DMS153 treated with DMSO at 0.1 percent for 48 hours (cell line): ENCODE measurements at regions not wholly inside any gene's neighbourhood (a gene's known extent, or its start where the extent isn't known, plus 50 kb on each side); places are given as distances from the start of the nearest gene placed in this dataset.

Source experiments
- DNase-seq: peaks from one replicate; lab custom pipeline; 2025; ENCODE audit not compliant: unreplicated experiment; lab: John Stamatoyannopoulos, UW

DNA sequence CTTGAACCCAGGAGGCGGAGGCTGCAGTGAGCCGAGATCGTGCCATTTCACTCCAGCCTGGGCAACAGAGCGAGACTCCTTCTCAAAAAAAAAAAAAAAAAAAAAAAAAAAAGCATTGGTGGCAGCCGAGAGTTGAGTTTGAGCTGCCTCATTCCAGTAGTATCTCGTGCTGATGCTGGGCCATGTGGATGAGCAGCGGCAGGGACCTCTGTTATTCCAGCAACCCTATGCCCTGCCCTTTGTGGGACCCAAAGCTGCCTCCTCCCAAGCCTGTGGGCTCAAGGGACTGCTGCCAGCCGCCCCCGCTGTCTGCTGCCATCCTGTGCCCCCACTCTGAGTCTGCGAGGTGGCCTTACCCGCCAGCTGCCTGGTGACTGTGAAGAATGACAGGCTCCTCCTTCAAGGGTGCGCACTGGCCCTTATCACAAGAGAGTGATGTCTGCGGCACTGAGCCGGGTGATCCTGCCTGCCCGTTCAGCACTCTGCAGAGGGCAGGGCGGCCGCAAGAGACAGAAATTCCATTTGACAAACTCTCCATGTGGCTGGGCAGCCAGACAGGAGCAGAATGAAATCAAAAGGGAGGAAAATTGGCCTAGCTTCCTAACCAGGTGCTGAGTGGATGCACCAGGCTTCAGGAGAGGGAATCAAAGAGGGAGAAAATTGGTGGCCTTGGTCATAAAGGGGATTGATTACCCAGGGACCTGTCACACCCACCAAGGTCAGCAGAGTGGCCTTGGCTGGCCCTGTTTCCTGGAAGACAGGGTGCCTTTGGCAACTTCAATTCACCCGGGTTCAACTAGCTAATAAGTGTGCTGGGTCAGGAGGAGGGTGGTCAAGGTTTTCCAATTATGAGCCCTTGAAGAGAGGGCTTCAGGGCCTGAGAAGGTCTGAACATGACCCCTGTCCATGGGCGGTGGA, 65.3 kb upstream of the ZMIZ1 start:
- no peak for DNase-seq

- no peak for DNase-seq
These were observed 64.5 kb upstream of the ZMIZ1 start for GRCh38 chr10:79004311-79004710.

DNA sequence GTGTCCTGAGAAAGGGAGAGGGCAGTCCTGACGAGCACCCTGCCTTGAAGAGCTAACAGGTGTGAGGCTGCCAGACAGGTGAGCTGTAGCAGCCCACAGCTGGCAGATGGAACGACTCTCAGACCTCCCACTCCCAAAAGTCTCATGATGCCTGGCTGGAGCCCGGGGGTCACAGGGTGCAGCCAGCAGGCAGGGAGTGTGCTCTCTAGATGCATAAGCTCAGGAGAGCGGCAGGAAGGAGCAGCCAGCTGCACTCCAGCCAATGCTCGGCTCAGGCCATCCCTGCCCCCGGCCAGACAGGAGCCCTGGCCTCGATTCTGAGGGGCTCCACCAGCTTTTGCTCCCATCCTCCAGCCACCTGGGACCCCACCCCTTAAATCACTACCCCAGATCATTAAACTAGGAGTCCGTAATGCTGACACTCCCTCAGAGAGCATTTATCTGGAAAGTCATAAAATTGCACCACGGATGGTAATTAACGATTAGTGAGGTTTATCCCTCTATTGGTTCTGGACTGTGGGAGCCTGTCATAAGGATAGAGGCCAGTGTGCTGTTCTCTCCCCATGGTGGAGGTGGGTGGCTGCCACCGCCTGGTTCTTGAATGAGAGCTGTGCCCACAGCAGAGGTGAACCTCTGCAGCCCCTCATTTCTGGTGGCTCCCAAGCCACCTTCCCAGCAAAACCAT, 63.5 kb upstream of the ZMIZ1 start:
- DNase-seq: no peak

- DNase-seq: no peak
These were observed 61.7 kb upstream of the ZMIZ1 start for GRCh38 chr10:79007018-79007417.

DNA sequence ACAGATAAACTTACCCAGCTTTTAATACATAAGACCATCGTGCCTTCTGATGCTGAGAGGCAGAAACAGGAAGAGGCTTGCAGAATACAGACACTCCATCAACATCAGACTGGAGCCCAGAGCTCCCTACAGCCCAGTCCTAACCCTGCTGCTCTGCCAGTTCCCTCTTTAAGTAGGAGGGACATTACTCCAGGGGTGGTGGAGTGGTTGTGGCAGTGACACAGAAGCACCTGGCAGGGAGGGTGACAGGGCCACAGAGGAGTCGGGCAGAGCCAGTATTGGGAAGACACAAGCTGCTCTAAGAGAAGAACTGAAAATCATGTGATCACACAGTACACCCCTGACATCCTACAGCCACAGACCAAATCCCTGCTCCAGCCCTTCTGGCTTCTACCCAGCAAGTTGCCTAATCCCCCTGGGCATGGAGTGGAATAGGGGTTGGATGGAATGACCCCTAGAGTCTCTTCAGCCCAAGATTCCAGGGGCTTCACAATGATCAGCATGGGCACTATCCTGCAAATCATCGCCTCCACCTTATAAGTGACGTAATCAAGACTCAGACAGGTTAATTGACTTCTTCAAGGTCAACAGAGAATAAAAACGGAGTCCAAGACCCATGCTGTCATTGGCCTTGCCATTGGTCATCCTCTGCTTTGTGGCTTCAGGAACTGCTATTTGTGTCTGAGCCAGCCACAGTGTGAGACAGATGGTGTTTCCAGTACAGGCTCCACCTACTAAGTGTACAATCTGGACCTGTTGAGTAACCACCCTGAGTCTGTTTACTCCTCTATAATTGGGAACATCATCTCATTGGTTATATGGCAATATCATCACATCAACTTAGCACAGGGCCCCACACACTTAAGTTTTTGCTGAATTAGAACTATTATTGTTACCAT, 61.1 kb upstream of the ZMIZ1 start:
- DNase-seq: no peak

- DNase-seq: no peak
These were observed 59.6 kb upstream of the ZMIZ1 start for GRCh38 chr10:79009145-79009544.

- DNase-seq: no peak
These were observed 56.2 kb upstream of the ZMIZ1 start for GRCh38 chr10:79012567-79012966.

DNA sequence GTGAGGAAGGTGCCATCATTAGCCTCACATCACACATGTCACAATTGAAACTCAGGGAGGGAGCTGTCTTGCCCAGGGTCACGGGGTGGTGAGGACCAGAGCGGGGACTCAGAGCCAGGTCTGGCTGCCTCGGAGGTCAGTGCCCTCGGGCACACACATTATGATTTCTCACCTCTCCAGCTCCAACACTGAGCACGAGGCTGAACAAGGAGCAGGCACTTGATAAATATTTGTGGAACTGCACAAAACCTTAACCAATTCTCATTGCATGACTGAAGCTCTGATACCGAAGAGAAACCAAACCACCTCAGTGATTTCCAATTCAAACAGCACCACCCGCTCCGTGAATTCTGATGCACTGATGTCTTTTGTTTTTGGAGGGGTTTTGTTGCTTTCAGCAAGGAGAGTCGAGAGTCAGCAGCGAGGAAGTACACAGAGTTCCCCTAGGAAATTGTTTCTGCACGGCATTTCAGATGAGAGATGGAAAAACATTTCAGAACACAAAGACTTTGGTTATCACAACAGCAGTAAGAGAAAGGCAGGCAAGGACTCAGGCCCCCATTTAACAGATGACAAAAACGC, 55.3 kb upstream of the ZMIZ1 start:
- no peak for DNase-seq

- no peak for DNase-seq
These were observed 54.0 kb upstream of the ZMIZ1 start for GRCh38 chr10:79014796-79015195.

DNA sequence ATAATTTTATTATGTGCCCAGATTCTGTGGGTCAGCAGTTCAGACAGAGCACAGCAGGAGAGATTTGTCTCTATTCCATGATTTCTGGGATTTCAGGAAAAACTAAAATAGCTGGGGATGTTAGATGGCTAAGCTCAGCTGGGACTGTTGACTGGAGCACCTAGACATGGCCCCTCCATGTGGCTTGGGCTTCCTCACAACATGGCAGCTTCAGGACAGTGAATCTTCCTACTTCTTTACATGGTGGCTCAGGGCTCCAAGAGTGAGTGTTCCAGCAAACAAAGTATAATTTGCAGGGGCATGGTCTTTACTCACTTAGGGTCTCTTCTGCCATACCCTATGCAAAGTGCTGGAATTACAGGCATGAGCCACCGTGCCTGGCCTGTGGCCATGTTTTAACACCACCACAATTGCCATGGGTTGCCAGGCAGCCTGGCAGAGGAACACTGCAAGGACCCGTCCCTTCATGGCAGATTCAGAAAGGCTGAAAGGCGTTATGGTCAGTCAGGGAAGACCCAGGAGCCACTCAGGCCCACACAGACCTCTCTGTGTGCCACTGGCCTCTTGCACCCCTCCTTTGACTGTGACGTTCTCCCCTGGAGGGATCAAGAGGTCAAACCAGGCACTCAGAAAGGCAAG, 50.8 kb upstream of the ZMIZ1 start:
- DNase-seq: no peak

DNA sequence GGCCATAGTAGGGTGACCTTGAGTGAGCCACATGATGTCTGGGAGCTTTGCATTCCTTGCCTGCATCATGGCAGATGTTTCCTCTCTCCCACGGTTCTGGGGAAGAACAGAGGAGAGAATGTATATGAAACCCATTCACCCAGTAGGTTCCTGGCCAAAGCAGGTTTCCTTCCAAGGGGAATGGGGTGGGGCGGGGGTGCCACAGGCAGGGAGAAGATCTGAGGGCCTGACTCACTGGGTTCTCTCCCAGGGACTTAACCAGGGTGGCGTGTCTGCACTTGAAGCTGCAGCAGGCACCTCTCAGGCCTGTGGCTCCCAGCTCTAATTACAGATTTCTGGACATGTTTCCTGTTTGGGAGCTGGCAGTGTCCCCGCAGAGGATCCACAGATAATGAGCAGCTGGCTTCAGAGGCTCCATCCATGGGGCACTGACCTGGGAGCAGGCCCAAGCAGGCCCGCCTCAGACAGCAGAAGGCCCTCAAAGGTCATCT, 50.2 kb upstream of the ZMIZ1 start:
- peak; percentile 42 for DNase-seq
